SU-DHL-6 (cell line): ENCODE measurements at regions not wholly inside any gene's neighbourhood (a gene's known extent, or its start where the extent isn't known, plus 50 kb on each side); places are given as distances from the start of the nearest gene placed in this dataset.

Source experiments
- H2AFZ ChIP-seq: fragments of 200-600 bp; sonication (generic); 2 replicates; pipeline ENCODE4 v1.6.1; 2014; ENCODE audit warnings: low read depth, mild to moderate bottlenecking, moderate library complexity, mixed read lengths, antibody characterized with exemption, low read length; ENCODE audit not compliant: severe bottlenecking
- H3F3A ChIP-seq: fragments of 200-600 bp; shearing (Covaris generic); 2 replicates; pipeline ENCODE4 v1.6.0; 2016; ENCODE audit warnings: antibody characterized with exemption, mild to moderate bottlenecking; ENCODE audit not compliant: insufficient read depth
- H3K27ac ChIP-seq: fragments of 200-600 bp; sonication (generic); 2 replicates; pipeline ENCODE4 v1.5.1; 2016; ENCODE audit warnings: low read depth, mild to moderate bottlenecking, low read length, moderate library complexity, mixed read lengths
- H3K27me3 ChIP-seq: fragments of 200-600 bp; sonication (generic), shearing (Covaris generic); 2 replicates; pipeline ENCODE4 v1.6.0; 2014; ENCODE audit warnings: mild to moderate bottlenecking, low read length
- H3K36me3 ChIP-seq: fragments of 200-600 bp; sonication (generic); 2 replicates; pipeline ENCODE4 v1.6.1; 2014; ENCODE audit warnings: mild to moderate bottlenecking, low read length, mixed read lengths
- H3K4me2 ChIP-seq: fragments of 300-600, 200-600 bp; shearing (Covaris generic), sonication (generic); 2 replicates; pipeline ENCODE4 v1.6.0; 2014; ENCODE audit warnings: low read length, low read depth, mild to moderate bottlenecking; ENCODE audit not compliant: poor library complexity, severe bottlenecking
- H3K4me3 ChIP-seq: fragments of 200-600 bp; sonication (generic); 2 replicates; pipeline ENCODE4 v1.5.1; 2014; ENCODE audit warnings: antibody characterized with exemption, low read length, mild to moderate bottlenecking, mixed read lengths; ENCODE audit not compliant: insufficient read depth, poor library complexity, severe bottlenecking
- H3K79me2 ChIP-seq: fragments of 200-600 bp; sonication (generic); 2 replicates; pipeline ENCODE4 v1.6.1; 2014; ENCODE audit warnings: mild to moderate bottlenecking, low read length, moderate library complexity; ENCODE audit not compliant: insufficient read depth
- H3K9ac ChIP-seq: fragments of 200-600 bp; sonication (generic); 2 replicates; pipeline ENCODE4 v1.7.0; 2014; ENCODE audit warnings: mild to moderate bottlenecking, low read length
- H3K9me2 ChIP-seq: fragments of 200-600 bp; sonication (generic); replicated peaks from 2 replicates; pipeline ENCODE4 v1.6.1; 2014; ENCODE audit warnings: low read length; ENCODE audit not compliant: insufficient read depth
- H3K9me3 ChIP-seq: fragments of 200-600 bp; sonication (generic); 2 replicates; pipeline ENCODE4 v1.6.1; 2014; ENCODE audit warnings: low read length, mixed read lengths; ENCODE audit not compliant: insufficient read depth
- H4K20me1 ChIP-seq: fragments of 200-600 bp; sonication (generic); 2 replicates; pipeline ENCODE4 v1.6.1; 2014; ENCODE audit warnings: low read depth, mild to moderate bottlenecking, antibody characterized with exemption, low read length, moderate library complexity, mixed read lengths
- CTCF ChIP-seq: fragments of 200-600 bp; sonication (generic); IDR thresholded peaks from one replicate; pipeline ENCODE4 v1.5.1; 2017; ENCODE audit warnings: antibody characterized with exemption, mild to moderate bottlenecking, low read length, moderate library complexity; ENCODE audit not compliant: insufficient read depth, poor library complexity, severe bottlenecking
- EZH2phosphoT487 ChIP-seq: fragments of 200-600 bp; sonication (generic), shearing (Covaris generic); conservative IDR thresholded peaks from 2 replicates; pipeline ENCODE4 v1.6.1; 2018; ENCODE audit warnings: mild to moderate bottlenecking, antibody characterized with exemption, low read length, moderate library complexity, mixed read lengths

- H3K9ac ChIP-seq: no peak overlapping the region
- H3K79me2 ChIP-seq: no peaks in the 10 kb centered on the region
- no peaks in the 10 kb centered on the region for H3K9me2 ChIP-seq
- H2AFZ ChIP-seq: no peak overlapping the region
- no peaks in the 10 kb centered on the region for H3K36me3 ChIP-seq
- H3K4me3 ChIP-seq: no peak overlapping the region
- no peaks in the 10 kb centered on the region for H4K20me1 ChIP-seq
- H3K27ac ChIP-seq: no peak overlapping the region
- H3K27me3 ChIP-seq: no peaks in the 10 kb centered on the region
- H3K9me3 ChIP-seq: no peaks in the 10 kb centered on the region
- TF ChIP-seq EZH2phosphoT487: no peak
- no peak for TF ChIP-seq CTCF
- no peaks in the 10 kb centered on the region for H3F3A ChIP-seq
- H3K4me2 ChIP-seq: no peak overlapping the region
Observed at GRCh38 chr6:40326714-40327421, 260.3 kb downstream of the LRFN2 start.

- Histone ChIP-seq H4K20me1 (no peaks in the 10 kb centered on the region), H3K79me2 (no peaks in the 10 kb centered on the region), H3K9me3 (no peaks in the 10 kb centered on the region), H3K9me2 (no peaks in the 10 kb centered on the region), H3K4me3 (no peak overlapping the region), H3K4me2 (no peak overlapping the region), H3F3A (no peaks in the 10 kb centered on the region), H3K27me3 (no peaks in the 10 kb centered on the region), H3K36me3 (no peaks in the 10 kb centered on the region), H2AFZ (no peak overlapping the region), H3K27ac (no peak overlapping the region), H3K9ac (no peak overlapping the region)
- TF ChIP-seq EZH2phosphoT487: no peak
- TF ChIP-seq CTCF: no peak
Observed at GRCh38 chr6:40325791-40326190, 261.4 kb downstream of the LRFN2 start.

- no peak overlapping the region for H3K27ac ChIP-seq
- TF ChIP-seq EZH2phosphoT487 (no peak), CTCF (no peak)
- H3F3A ChIP-seq: no peaks in the 10 kb centered on the region
Observed at GRCh38 chr6:40325041-40325440, 262.1 kb downstream of the LRFN2 start.

More at GRCh38 chr6:40325041-40325440, 262.1 kb downstream of the LRFN2 start:
- Histone ChIP-seq H4K20me1 (no peaks in the 10 kb centered on the region), H3K36me3 (no peaks in the 10 kb centered on the region), H3K9me2 (no peaks in the 10 kb centered on the region), H3K4me3 (no peak overlapping the region), H3K27me3 (no peaks in the 10 kb centered on the region), H2AFZ (no peak overlapping the region), H3K9ac (no peak overlapping the region), H3K4me2 (no peak overlapping the region), H3K79me2 (no peaks in the 10 kb centered on the region), H3K9me3 (no peaks in the 10 kb centered on the region)
